Neural cell (in vitro differentiated cells): ENCODE measurements at regions not wholly inside any gene's neighbourhood (a gene's known extent, or its start where the extent isn't known, plus 50 kb on each side); places are given as distances from the start of the nearest gene placed in this dataset.

ENCODE experiments used
- H2AFZ ChIP-seq: fragments of 200-600, 300-800 bp; sonication (generic), shearing (Covaris generic); 2 replicates; pipeline ENCODE4 v1.6.0; 2014; ENCODE audit warnings: low read depth, mild to moderate bottlenecking, antibody characterized with exemption, low read length, moderate library complexity
- H3F3A ChIP-seq: fragments of 200-600 bp; shearing (Covaris generic); 2 replicates; pipeline ENCODE4 v1.6.1; 2016; ENCODE audit warnings: mild to moderate bottlenecking, moderate library complexity, mixed read lengths, antibody characterized with exemption, low read length; ENCODE audit not compliant: insufficient read depth, poor library complexity, severe bottlenecking
- H3K27ac ChIP-seq: fragments of 200-600, 300-800 bp; sonication (generic), shearing (Covaris generic); 2 replicates; pipeline ENCODE4 v1.5.1; 2014; ENCODE audit warnings: mild to moderate bottlenecking, low read length, moderate library complexity
- H3K27me3 ChIP-seq: fragments of 300-800, 200-600 bp; sonication (generic), shearing (Covaris generic); 2 replicates; pipeline ENCODE4 v1.6.0; 2014; ENCODE audit warnings: mild to moderate bottlenecking, low read depth, low read length, moderate library complexity; ENCODE audit not compliant: insufficient read depth
- H3K36me3 ChIP-seq: fragments of 300-800, 200-600 bp; sonication (generic), shearing (Covaris generic); 2 replicates; pipeline ENCODE4 v1.5.1; 2014; ENCODE audit warnings: mild to moderate bottlenecking, antibody characterized with exemption, low read length, moderate library complexity; ENCODE audit not compliant: insufficient read depth
- H3K4me2 ChIP-seq: fragments of 300-800, 200-600 bp; sonication (generic), shearing (Covaris generic); 2 replicates; pipeline ENCODE4 v1.6.0; 2014; ENCODE audit warnings: mild to moderate bottlenecking, low read length
- H3K4me3 ChIP-seq: fragments of 300-800, 200-600 bp; sonication (generic), shearing (Covaris generic); 2 replicates; pipeline ENCODE4 v1.5.1; 2014; ENCODE audit warnings: mild to moderate bottlenecking, low read length, moderate library complexity
- H3K79me2 ChIP-seq: fragments of 200-600 bp; shearing (Covaris generic); replicated peaks from 2 replicates; pipeline ENCODE4 v1.6.0; 2014; ENCODE audit warnings: mild to moderate bottlenecking, low read length, moderate library complexity; ENCODE audit not compliant: insufficient read depth
- H3K9ac ChIP-seq: fragments of 300-800, 200-600 bp; sonication (generic), shearing (Covaris generic); 2 replicates; pipeline ENCODE4 v1.6.1; 2016; ENCODE audit warnings: mild to moderate bottlenecking, low read length, mixed read lengths
- H3K9me2 ChIP-seq: fragments of 200-600 bp; shearing (Covaris generic); 2 replicates; pipeline ENCODE4 v1.6.1; 2016; ENCODE audit warnings: mild to moderate bottlenecking, low read length, mixed read lengths; ENCODE audit not compliant: insufficient read depth
- H3K9me3 ChIP-seq: fragments of 200-600, 300-800 bp; sonication (generic), shearing (Covaris generic); 2 replicates; pipeline ENCODE4 v1.6.1; 2016; ENCODE audit warnings: mild to moderate bottlenecking, mixed run types, low read length, moderate library complexity, mixed read lengths
- H4K20me1 ChIP-seq: fragments of 200-600 bp; shearing (Covaris generic); 2 replicates; pipeline ENCODE4 v1.6.1; 2016; ENCODE audit warnings: mild to moderate bottlenecking, mixed run types; ENCODE audit not compliant: insufficient read depth
- EP300 ChIP-seq: fragments of 450-650 bp; conservative IDR thresholded peaks from 2 replicates; pipeline ENCODE4 v1.6.1; 2014; ENCODE audit warnings: antibody characterized with exemption, mild to moderate bottlenecking, moderate library complexity; ENCODE audit not compliant: poor library complexity, severe bottlenecking
- EZH2 ChIP-seq: fragments of 200-600, 300-800 bp; shearing (Covaris generic), sonication (generic); IDR thresholded peaks from 2 replicates; pipeline ENCODE4 v1.6.1; 2014; ENCODE audit warnings: antibody characterized with exemption, low read length, borderline replicate concordance, mild to moderate bottlenecking; ENCODE audit not compliant: insufficient read depth, poor library complexity, severe bottlenecking
- MXI1 ChIP-seq: fragments of 450-650 bp; conservative IDR thresholded peaks from 2 replicates; pipeline ENCODE4 v1.6.1; 2014; ENCODE audit warnings: antibody characterized with exemption, mild to moderate bottlenecking; ENCODE audit not compliant: poor library complexity, severe bottlenecking
- POLR2AphosphoS5 ChIP-seq: IDR thresholded peaks from 2 replicates; pipeline ENCODE4 v1.6.1; 2012
- RAD21 ChIP-seq: fragments of 450-650 bp; conservative IDR thresholded peaks from 2 replicates; pipeline ENCODE4 v1.6.1; 2014; ENCODE audit warnings: antibody characterized with exemption, mild to moderate bottlenecking, moderate library complexity
- REST ChIP-seq: IDR thresholded peaks from 2 replicates; pipeline ENCODE4 v1.6.1; 2012; ENCODE audit warnings: borderline replicate concordance
- SMC3 ChIP-seq: fragments of 450-650 bp; conservative IDR thresholded peaks from 2 replicates; pipeline ENCODE4 v1.6.1; 2014; ENCODE audit warnings: antibody characterized with exemption, mild to moderate bottlenecking, moderate library complexity; ENCODE audit not compliant: poor library complexity
- TAF1 ChIP-seq: IDR thresholded peaks from 2 replicates; pipeline ENCODE4 v1.6.1; 2012; ENCODE audit warnings: low read depth
- TF ChIP-seq, protein P1 (sequence below): fragments of 450-650 bp; IDR thresholded peaks from 2 replicates; pipeline ENCODE4 v1.5.1; 2014; ENCODE audit warnings: antibody characterized with exemption, mild to moderate bottlenecking, moderate library complexity; ENCODE audit not compliant: poor library complexity, severe bottlenecking

DNA sequence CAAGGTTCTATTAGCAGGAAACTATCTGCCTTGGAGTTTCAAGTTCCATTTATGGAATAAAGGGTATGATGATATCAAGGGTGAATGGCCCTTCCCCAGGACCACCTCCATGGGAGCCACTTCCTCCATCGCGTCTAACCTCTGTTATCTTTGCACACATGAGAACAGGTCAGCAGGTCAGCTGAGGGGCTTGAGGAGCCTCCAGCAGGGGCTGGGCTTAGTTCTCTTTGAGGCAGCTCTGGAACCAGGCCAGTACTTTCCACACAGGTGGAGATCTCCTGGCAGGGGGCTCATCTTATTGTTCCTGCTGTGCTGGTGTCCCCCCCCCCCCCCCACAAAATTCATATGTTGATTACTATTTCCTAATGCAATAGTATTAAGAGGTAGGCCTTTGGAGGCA, 472.2 kb upstream of the ZMIZ1 start:
- Histone ChIP-seq H3K27ac (no peak overlapping the region), H3K4me3 (no peak overlapping the region), H4K20me1 (no peaks in the 10 kb centered on the region), H3K36me3 (no peaks in the 10 kb centered on the region), H3K27me3 (no peaks in the 10 kb centered on the region), H3K79me2 (no peaks in the 10 kb centered on the region), H3K9me3 (no peaks in the 10 kb centered on the region), H3F3A (no peaks in the 10 kb centered on the region), H2AFZ (no peak overlapping the region), H3K4me2 (no peak overlapping the region), H3K9ac (no peak overlapping the region), H3K9me2 (no peaks in the 10 kb centered on the region)
- no peak for TF ChIP-seq MXI1

DNA sequence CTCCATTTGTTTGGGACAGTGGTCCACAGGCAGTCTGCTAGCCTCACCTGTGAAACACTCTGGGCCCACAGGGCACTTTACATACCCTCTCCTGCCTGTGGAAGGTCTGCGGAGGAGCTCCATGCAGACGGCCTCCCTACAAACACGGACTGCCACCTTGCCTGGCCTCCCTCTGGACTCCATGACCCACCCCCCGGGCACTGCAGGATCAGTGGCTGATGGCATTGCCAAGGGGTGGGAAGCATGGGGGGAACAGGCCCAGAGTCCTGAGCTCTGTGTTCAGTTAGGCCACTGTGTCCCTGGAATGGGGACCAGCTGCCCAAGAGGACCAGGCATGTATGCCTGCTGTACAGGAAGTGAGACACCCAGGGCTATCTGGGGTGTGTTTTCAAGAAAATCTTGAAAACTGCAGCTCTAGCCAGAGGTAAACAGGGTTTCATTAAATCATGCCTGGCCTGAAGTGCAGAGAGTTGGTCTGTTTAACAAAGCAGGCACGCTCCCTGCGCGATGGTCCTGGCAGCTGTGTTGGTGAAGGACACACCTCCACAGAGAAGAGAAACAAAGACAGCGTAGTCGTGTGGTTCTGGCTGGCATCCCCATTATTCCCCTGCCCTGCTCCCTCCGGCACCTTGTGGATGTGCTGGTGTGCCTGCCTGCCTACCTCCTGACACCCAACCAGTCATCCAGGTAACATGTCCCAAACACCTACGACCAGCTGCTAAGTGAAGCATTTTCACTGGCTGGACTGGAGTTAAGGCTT, 470.8 kb upstream of the ZMIZ1 start:
- Histone ChIP-seq H3K9me3 (no peaks in the 10 kb centered on the region), H3K79me2 (no peaks in the 10 kb centered on the region), H3K9me2 (no peaks in the 10 kb centered on the region), H3K36me3 (no peaks in the 10 kb centered on the region), H3K4me3 (no peak overlapping the region), H3K27ac (no peak overlapping the region), H3K4me2 (no peak overlapping the region), H4K20me1 (no peaks in the 10 kb centered on the region), H3K9ac (no peak overlapping the region), H3F3A (no peaks in the 10 kb centered on the region), H2AFZ (no peak overlapping the region), H3K27me3 (no peaks in the 10 kb centered on the region)
- TF ChIP-seq EZH2 (no peak), SMC3 (no peak), RAD21 (no peak)

DNA sequence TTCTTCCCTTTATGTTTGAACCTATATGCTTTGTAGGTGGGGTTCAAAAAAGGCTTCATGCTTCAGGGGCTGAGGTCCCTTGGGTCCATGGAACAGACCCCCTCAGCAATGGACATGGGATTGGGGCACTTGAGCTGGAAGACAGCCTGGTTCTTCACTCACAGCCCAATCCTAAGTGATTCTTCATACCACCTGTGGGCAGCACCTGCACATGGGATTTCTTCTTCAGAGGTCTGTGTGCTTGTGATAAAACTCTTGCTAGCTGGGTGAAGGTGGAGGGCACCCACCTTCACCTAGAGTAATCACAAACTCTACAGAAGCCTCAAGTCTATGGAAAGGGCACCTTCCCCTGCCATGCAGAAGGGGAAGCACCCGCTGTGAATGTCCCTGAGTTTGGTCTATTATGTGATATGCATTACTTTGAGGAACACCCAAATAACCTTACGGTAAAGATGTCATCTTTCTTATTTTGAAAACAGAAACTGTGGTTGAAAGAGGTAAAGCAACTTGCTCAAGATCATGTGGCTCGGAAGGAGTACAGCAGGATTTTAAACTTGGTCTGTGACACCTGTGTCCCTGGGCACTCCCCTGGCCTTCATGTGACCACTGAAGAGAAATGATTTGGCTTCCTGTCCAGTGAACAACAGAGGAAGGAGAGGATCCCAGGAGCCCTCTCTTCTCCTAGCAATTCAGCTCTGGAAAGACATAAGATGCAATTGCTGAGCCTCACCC, 469.5 kb upstream of the ZMIZ1 start:
- Histone ChIP-seq H3F3A (no peaks in the 10 kb centered on the region), H3K4me2 (no peak overlapping the region), H3K9me2 (no peaks in the 10 kb centered on the region), H3K36me3 (no peaks in the 10 kb centered on the region), H4K20me1 (no peaks in the 10 kb centered on the region), H3K27ac (no peak overlapping the region), H3K9ac (no peak overlapping the region), H3K9me3 (no peaks in the 10 kb centered on the region), H2AFZ (no peak overlapping the region), H3K27me3 (no peaks in the 10 kb centered on the region), H3K4me3 (no peak overlapping the region), H3K79me2 (no peaks in the 10 kb centered on the region)
- no peak for TF ChIP-seq EP300
- no peak for TF ChIP-seq REST
- TF ChIP-seq RAD21: no peak
- no peak for TF ChIP-seq EZH2
- TF ChIP-seq, protein P1, sequence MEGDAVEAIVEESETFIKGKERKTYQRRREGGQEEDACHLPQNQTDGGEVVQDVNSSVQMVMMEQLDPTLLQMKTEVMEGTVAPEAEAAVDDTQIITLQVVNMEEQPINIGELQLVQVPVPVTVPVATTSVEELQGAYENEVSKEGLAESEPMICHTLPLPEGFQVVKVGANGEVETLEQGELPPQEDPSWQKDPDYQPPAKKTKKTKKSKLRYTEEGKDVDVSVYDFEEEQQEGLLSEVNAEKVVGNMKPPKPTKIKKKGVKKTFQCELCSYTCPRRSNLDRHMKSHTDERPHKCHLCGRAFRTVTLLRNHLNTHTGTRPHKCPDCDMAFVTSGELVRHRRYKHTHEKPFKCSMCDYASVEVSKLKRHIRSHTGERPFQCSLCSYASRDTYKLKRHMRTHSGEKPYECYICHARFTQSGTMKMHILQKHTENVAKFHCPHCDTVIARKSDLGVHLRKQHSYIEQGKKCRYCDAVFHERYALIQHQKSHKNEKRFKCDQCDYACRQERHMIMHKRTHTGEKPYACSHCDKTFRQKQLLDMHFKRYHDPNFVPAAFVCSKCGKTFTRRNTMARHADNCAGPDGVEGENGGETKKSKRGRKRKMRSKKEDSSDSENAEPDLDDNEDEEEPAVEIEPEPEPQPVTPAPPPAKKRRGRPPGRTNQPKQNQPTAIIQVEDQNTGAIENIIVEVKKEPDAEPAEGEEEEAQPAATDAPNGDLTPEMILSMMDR: no peak
- TF ChIP-seq POLR2AphosphoS5: no peak
- no peak for TF ChIP-seq TAF1
- TF ChIP-seq MXI1: no peak
- TF ChIP-seq SMC3: no peak
